ENCODE measurements at regions not wholly inside any gene's neighbourhood (a gene's known extent, or its start where the extent isn't known, plus 50 kb on each side); places are given as distances from the start of the nearest gene placed in this dataset.
"Not testable (repeated sequence)": the region's sequence is repeated elsewhere in the genome, so short reads cannot be mapped to it uniquely, and the experiment has no call there.

DNA sequence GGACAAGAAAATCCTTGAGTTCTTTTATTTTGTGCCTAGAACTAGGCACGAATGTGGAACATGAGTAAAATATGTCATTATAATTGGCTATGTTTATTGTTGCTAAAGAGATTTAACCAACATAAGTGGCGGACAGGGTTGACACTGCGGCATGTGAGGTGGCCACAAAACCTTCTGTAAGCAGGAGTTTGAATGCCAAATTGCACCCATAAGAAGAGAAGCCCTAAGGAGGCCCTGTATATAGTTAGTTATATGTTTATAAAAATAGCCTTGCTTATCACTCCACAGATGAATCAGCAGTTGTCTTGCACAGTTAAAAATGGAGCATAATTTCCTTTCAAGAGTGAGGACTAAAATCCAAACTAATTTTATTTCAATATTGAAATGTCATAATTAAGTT, 336.1 kb downstream of the GBA3 start:
- no peak for DNase-seq (ENCODE audit: low read depth)
- no peak overlapping the region for H3K4me3 ChIP-seq (ENCODE audit: low read depth, low read length)
- TF ChIP-seq, protein P1, sequence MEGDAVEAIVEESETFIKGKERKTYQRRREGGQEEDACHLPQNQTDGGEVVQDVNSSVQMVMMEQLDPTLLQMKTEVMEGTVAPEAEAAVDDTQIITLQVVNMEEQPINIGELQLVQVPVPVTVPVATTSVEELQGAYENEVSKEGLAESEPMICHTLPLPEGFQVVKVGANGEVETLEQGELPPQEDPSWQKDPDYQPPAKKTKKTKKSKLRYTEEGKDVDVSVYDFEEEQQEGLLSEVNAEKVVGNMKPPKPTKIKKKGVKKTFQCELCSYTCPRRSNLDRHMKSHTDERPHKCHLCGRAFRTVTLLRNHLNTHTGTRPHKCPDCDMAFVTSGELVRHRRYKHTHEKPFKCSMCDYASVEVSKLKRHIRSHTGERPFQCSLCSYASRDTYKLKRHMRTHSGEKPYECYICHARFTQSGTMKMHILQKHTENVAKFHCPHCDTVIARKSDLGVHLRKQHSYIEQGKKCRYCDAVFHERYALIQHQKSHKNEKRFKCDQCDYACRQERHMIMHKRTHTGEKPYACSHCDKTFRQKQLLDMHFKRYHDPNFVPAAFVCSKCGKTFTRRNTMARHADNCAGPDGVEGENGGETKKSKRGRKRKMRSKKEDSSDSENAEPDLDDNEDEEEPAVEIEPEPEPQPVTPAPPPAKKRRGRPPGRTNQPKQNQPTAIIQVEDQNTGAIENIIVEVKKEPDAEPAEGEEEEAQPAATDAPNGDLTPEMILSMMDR (conservative IDR thresholded peaks at IDR 0.05; ENCODE audit: low read depth, low read length) = no peak

DNA sequence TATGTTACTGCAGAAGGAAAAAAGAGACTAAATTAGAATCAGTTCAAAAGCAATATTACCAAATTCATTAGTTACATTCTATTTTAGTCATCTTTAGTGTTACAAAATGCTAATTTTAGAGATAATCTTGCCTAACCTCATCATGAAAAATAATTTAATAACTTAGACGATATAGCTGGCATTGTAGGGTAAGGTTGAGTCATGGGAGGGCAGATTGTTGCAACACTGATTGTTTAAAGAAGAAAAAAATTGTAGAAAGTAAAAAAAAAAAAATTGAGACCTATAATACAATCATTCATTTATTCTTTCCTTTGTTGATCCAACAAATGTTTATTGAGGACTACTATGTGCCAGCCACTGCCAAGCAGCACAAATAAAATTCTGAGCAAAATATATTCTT, 330.9 kb downstream of the GBA3 start:
- TF ChIP-seq, protein P1 (conservative IDR thresholded peaks at IDR 0.05; ENCODE audit: low read depth, low read length) = no peak
- no peak overlapping the region for H3K4me3 ChIP-seq (ENCODE audit: low read depth, low read length)
- no peak for DNase-seq (ENCODE audit: low read depth)

DNA sequence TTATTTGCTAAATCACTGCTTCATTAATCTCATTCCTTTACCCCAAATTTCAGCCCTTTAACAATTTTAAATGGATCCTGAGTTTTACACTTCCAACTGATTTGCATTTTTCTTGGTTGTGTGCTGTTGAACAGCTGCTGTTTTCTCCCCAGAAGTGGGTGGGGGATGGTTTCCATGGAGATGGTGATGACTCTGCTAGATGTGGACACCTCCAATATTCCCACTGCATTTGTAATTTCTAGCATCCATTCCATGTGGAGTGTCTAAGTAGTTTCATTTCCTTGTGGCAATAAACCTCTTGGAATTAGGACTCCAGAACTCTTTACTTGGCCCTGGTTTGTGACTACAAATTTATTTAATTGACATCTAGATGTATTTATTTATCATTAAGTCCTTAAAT, 330.4 kb downstream of the GBA3 start:
- no peak for DNase-seq (ENCODE audit: low read depth)
- TF ChIP-seq, protein P1 (conservative IDR thresholded peaks at IDR 0.05; ENCODE audit: low read depth, low read length) = no peak
- no peak overlapping the region for H3K4me3 ChIP-seq (ENCODE audit: low read depth, low read length)

DNA sequence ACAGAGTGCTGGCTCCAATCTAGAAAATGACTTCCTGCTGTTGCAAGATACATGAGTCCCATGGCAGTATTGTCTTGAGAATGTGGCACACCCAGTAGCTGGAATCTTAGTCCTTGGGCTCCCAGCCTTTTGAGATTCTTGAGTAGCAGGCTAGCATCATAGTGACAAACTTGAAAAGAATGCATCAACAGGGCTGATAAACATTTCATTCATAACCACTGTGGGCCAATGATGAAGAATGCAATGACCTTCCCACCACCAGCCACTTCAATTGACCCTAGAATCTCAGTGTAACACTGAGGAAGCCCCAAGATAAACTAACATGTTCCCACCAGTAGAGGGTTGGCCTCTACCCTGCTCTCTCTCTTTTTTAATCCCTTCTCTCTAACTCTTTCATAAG, 329.3 kb downstream of the GBA3 start:
- peak; percentile 14 for DNase-seq (ENCODE audit: low read depth)
- TF ChIP-seq, protein P1 (conservative IDR thresholded peaks at IDR 0.05; ENCODE audit: low read depth, low read length) = no peak
- no peak overlapping the region for H3K4me3 ChIP-seq (ENCODE audit: low read depth, low read length)

DNA sequence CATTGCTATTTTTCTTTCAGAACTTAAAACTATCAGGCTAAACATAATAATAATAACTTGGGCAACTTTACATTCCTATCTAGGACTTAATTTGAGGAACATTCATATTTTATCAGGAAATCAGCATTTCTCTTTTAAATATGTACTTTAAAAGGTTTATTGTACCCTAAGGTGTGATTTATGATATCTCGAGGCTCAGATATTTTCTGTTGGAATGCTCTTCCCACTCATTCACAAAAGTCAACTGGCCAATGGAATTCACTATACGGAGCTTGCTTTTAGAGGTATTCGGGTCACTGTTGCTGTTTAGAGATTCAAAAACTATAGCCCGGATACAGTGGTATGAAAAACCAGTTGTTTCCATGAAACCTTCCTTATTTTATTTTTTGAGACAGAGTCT, 328.3 kb downstream of the GBA3 start:
- no peak for DNase-seq (ENCODE audit: low read depth)
- H3K4me3 ChIP-seq (ENCODE audit: low read depth, low read length) = no peak overlapping the region
- TF ChIP-seq, protein P1 (conservative IDR thresholded peaks at IDR 0.05; ENCODE audit: low read depth, low read length) = no peak

DNA sequence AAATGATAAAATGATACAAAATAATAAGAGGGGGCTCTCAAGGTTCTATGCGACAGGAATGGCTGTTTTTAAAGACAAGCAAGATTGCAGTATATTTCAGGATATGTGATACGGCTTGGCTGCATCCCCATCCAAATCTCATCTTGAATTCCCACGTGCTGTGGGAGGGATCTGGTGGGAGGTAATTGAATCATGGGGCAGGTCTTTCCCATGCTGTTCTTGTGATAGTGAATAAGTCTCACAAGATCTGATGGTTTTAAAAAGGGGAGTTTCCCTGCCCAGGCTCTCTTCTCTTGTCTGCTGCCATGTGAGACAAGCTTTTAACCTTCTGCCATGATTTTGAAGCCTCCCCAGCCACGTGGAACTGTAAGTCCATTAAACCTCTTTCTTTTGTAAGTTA, 327.7 kb downstream of the GBA3 start:
- H3K4me3 ChIP-seq (ENCODE audit: low read depth, low read length); DNase-seq (ENCODE audit: low read depth): not testable (repeated sequence)

DNA sequence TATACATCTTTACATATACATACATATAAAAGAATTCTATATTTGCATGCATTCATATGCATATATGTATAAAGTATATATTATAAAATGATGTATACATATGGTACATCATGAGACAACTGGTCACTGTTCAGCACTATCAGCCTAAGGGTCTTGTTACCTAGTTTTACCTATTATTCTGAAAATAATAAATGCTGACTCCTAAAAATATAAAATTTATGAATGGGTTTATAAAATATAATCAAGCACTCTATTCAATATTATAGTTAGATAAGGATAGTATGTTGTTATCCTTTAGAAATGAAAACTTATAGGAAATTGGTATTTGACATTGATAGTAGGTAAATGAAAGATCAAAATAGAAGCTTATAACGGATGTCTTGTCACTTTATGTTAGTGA, 324.2 kb downstream of the GBA3 start:
- TF ChIP-seq, protein P1 (conservative IDR thresholded peaks at IDR 0.05; ENCODE audit: low read depth, low read length) = no peak
- H3K4me3 ChIP-seq (ENCODE audit: low read depth, low read length) = no peak overlapping the region
- no peak for DNase-seq (ENCODE audit: low read depth)

DNA sequence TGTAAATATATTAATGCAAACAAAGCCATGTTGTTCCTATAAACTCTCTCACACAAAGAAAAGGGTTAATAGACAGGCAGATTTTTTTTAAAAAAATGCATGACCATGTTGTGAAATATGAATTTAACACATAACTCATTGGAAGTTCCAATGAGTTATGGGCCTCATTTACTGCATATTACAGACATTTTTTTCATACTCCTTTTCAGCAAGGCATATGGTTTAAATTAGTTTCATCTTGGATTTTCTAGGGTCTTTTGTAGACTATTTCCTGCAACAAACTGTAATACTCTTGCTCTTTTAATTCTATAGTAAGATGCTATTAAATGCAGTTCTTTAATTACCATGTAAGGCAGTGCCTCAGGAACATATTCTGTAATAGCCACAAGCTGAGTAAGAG, 323.1 kb downstream of the GBA3 start:
- TF ChIP-seq, protein P1 (conservative IDR thresholded peaks at IDR 0.05; ENCODE audit: low read depth, low read length) = no peak

More for the DNA sequence above, 323.1 kb downstream of the GBA3 start:
- H3K4me3 ChIP-seq (ENCODE audit: low read depth, low read length) = no peak overlapping the region
- no peak for DNase-seq (ENCODE audit: low read depth)
